A172 (cell line): ENCODE measurements at regions not wholly inside any gene's neighbourhood (a gene's known extent, or its start where the extent isn't known, plus 50 kb on each side); places are given as distances from the start of the nearest gene placed in this dataset.

Source experiments
- DNase-seq: peaks from one replicate; pipeline ENCODE4 v3.0.0-alpha.2; 2015; ENCODE audit warnings: low spot score

DNA sequence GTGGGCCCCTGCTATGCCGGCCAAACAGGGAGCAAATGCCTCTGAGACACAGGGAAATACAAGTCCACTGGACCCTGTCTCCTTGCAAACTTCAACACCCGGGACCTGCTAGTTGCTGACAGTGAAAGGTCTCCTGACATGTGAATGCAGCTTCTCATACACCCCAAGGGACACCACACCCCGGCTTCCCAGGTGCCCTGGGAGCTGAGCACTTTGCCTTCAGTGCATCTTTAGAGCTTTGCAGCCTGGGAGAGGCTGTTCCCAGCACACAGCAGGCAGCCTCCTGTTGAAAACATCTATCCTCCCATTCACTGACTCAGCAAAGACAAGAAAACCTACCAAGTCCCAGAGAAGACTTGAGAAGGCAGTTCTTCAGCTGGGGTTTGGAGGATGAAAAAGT lies 143.4 kb downstream of the COL6A3 start:
- DNase-seq, result no peak

DNA sequence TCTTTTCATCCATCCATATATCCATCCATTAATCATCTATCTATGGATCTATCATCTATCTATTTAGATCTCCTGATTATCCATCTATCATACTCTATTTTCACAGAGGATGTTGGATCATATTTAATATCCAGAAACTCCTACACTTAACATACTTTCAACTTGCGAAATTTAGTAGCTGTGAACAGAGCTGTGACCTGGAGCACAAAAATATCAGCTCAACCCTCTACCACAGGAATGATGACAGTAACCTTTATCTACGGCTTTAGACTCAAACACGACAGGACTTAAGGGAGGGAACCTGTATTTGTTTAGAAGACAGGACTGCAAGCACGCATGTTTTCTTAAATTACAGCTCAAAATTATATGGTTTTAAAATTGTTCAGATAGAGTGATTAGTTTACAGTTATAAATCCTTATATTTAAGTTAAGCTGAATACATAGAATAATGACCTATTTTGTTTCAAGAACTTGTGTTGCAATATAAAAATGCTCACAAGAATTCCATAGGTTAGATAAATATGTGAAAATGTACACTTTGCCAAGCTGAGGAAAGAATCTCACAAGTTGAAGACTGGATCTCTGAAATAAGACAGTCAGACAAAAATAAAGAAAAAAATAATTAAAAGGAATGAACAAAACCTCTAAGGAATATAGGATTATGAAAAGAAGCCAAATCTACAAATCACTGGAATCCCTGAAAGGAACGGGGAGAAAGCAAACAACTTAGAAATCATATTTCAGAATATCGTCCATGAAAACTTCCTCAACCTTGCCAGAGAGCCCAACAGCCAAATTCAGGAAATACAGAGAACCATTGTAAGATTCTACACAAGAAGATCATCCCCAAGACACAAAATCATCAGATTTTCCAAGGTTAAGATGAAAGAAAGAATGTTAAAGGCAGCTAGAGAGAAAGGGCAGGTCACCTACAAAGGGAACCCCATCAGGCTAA lies 142.0 kb downstream of the COL6A3 start:
- no peak for DNase-seq
